SU-DHL-6 (cell line): ENCODE measurements at regions not wholly inside any gene's neighbourhood (a gene's known extent, or its start where the extent isn't known, plus 50 kb on each side); places are given as distances from the start of the nearest gene placed in this dataset.

Experiments
- H2AFZ ChIP-seq: fragments of 200-600 bp; sonication (generic); 2 replicates; pipeline ENCODE4 v1.6.1; 2014; ENCODE audit warnings: low read depth, mild to moderate bottlenecking, moderate library complexity, mixed read lengths, antibody characterized with exemption, low read length; ENCODE audit not compliant: severe bottlenecking
- H3F3A ChIP-seq: fragments of 200-600 bp; shearing (Covaris generic); 2 replicates; pipeline ENCODE4 v1.6.0; 2016; ENCODE audit warnings: antibody characterized with exemption, mild to moderate bottlenecking; ENCODE audit not compliant: insufficient read depth
- H3K27ac ChIP-seq: fragments of 200-600 bp; sonication (generic); 2 replicates; pipeline ENCODE4 v1.5.1; 2016; ENCODE audit warnings: low read depth, mild to moderate bottlenecking, low read length, moderate library complexity, mixed read lengths
- H3K27me3 ChIP-seq: fragments of 200-600 bp; sonication (generic), shearing (Covaris generic); 2 replicates; pipeline ENCODE4 v1.6.0; 2014; ENCODE audit warnings: mild to moderate bottlenecking, low read length
- H3K36me3 ChIP-seq: fragments of 200-600 bp; sonication (generic); 2 replicates; pipeline ENCODE4 v1.6.1; 2014; ENCODE audit warnings: mild to moderate bottlenecking, low read length, mixed read lengths
- H3K4me2 ChIP-seq: fragments of 300-600, 200-600 bp; shearing (Covaris generic), sonication (generic); 2 replicates; pipeline ENCODE4 v1.6.0; 2014; ENCODE audit warnings: low read length, low read depth, mild to moderate bottlenecking; ENCODE audit not compliant: poor library complexity, severe bottlenecking
- H3K4me3 ChIP-seq: fragments of 200-600 bp; sonication (generic); 2 replicates; pipeline ENCODE4 v1.5.1; 2014; ENCODE audit warnings: antibody characterized with exemption, low read length, mild to moderate bottlenecking, mixed read lengths; ENCODE audit not compliant: insufficient read depth, poor library complexity, severe bottlenecking
- H3K79me2 ChIP-seq: fragments of 200-600 bp; sonication (generic); 2 replicates; pipeline ENCODE4 v1.6.1; 2014; ENCODE audit warnings: mild to moderate bottlenecking, low read length, moderate library complexity; ENCODE audit not compliant: insufficient read depth
- H3K9ac ChIP-seq: fragments of 200-600 bp; sonication (generic); 2 replicates; pipeline ENCODE4 v1.7.0; 2014; ENCODE audit warnings: mild to moderate bottlenecking, low read length
- H3K9me2 ChIP-seq: fragments of 200-600 bp; sonication (generic); replicated peaks from 2 replicates; pipeline ENCODE4 v1.6.1; 2014; ENCODE audit warnings: low read length; ENCODE audit not compliant: insufficient read depth
- H3K9me3 ChIP-seq: fragments of 200-600 bp; sonication (generic); 2 replicates; pipeline ENCODE4 v1.6.1; 2014; ENCODE audit warnings: low read length, mixed read lengths; ENCODE audit not compliant: insufficient read depth
- H4K20me1 ChIP-seq: fragments of 200-600 bp; sonication (generic); 2 replicates; pipeline ENCODE4 v1.6.1; 2014; ENCODE audit warnings: low read depth, mild to moderate bottlenecking, antibody characterized with exemption, low read length, moderate library complexity, mixed read lengths
- CTCF ChIP-seq: fragments of 200-600 bp; sonication (generic); IDR thresholded peaks from one replicate; pipeline ENCODE4 v1.5.1; 2017; ENCODE audit warnings: antibody characterized with exemption, mild to moderate bottlenecking, low read length, moderate library complexity; ENCODE audit not compliant: insufficient read depth, poor library complexity, severe bottlenecking
- EZH2phosphoT487 ChIP-seq: fragments of 200-600 bp; sonication (generic), shearing (Covaris generic); conservative IDR thresholded peaks from 2 replicates; pipeline ENCODE4 v1.6.1; 2018; ENCODE audit warnings: mild to moderate bottlenecking, antibody characterized with exemption, low read length, moderate library complexity, mixed read lengths

GRCh38 chr15:31245135-31245689 is 81.4 kb upstream of the KLF13 start:
- no peaks in the 10 kb centered on the region for H3K27me3 ChIP-seq
- no peaks in the 10 kb centered on the region for H3K36me3 ChIP-seq

GRCh38 chr15:31245756-31246155 is 80.9 kb upstream of the KLF13 start:
- Histone ChIP-seq H4K20me1 (no peaks in the 10 kb centered on the region), H3K79me2 (no peaks in the 10 kb centered on the region), H3K4me2 (no peak overlapping the region), H3K4me3 (no peak overlapping the region), H3K36me3 (no peaks in the 10 kb centered on the region), H3K9ac (no peak overlapping the region), H3K9me2 (no peaks in the 10 kb centered on the region), H3F3A (no peaks in the 10 kb centered on the region), H3K27ac (no peak overlapping the region), H3K9me3 (no peaks in the 10 kb centered on the region), H2AFZ (no peak overlapping the region), H3K27me3 (no peaks in the 10 kb centered on the region)
- no peak for TF ChIP-seq EZH2phosphoT487
- TF ChIP-seq CTCF: no peak

More at GRCh38 chr15:31245135-31245689, 81.4 kb upstream of the KLF13 start:
- Histone ChIP-seq H3K4me2 (no peak overlapping the region), H3K4me3 (no peak overlapping the region), H3F3A (no peaks in the 10 kb centered on the region), H2AFZ (no peak overlapping the region), H3K9ac (no peak overlapping the region), H3K9me2 (no peaks in the 10 kb centered on the region), H3K27ac (no peak overlapping the region), H3K9me3 (no peaks in the 10 kb centered on the region), H3K79me2 (no peaks in the 10 kb centered on the region), H4K20me1 (no peaks in the 10 kb centered on the region)
- TF ChIP-seq CTCF: no peak
- no peak for TF ChIP-seq EZH2phosphoT487

- Histone ChIP-seq H4K20me1 (no peaks in the 10 kb centered on the region), H3F3A (no peaks in the 10 kb centered on the region), H3K4me3 (no peak overlapping the region), H3K27me3 (no peaks in the 10 kb centered on the region), H3K79me2 (no peaks in the 10 kb centered on the region), H3K36me3 (no peaks in the 10 kb centered on the region), H3K9ac (no peak overlapping the region), H3K4me2 (no peak overlapping the region), H3K27ac (no peak overlapping the region), H3K9me2 (no peaks in the 10 kb centered on the region), H3K9me3 (no peaks in the 10 kb centered on the region), H2AFZ (no peak overlapping the region)
- TF ChIP-seq CTCF (no peak), EZH2phosphoT487 (no peak)
These were observed 79.2 kb upstream of the KLF13 start for GRCh38 chr15:31247404-31247803.
